Tibial nerve (tissue), 3 donors: ENCODE measurements at regions not wholly inside any gene's neighbourhood (a gene's known extent, or its start where the extent isn't known, plus 50 kb on each side); places are given as distances from the start of the nearest gene placed in this dataset.

ENCODE experiments used
- CTCF ChIP-seq, 5 experiments: fragments of 200-600 bp in 3 of 5; fragments of 450-650 bp in 2 of 5; sonication (generic) in 3 of 5; IDR thresholded peaks; one replicate each; pipeline ENCODE4 v1.5.1; 2016 to 2019; ENCODE audit warnings: antibody characterized with exemption in 5 of 5, mild to moderate bottlenecking in 3 of 5, moderate library complexity in 2 of 5
- POLR2A ChIP-seq, 2 donors: fragments of 450-650 bp; IDR thresholded peaks; one replicate each; pipeline ENCODE4 v1.6.1; 2017; ENCODE audit warnings: antibody characterized with exemption in 2 of 2, mild to moderate bottlenecking in 2 of 2, moderate library complexity in 2 of 2

- TF ChIP-seq CTCF (IDR thresholded peaks at IDR 0.05) (no peak), POLR2A (IDR thresholded peaks at IDR 0.05) (no peak)
Observed at GRCh38 chr2:187774551-187775071, 220.4 kb upstream of the TFPI start.
